Endothelial cell of umbilical vein (primary cell): ENCODE measurements at regions not wholly inside any gene's neighbourhood (a gene's known extent, or its start where the extent isn't known, plus 50 kb on each side); places are given as distances from the start of the nearest gene placed in this dataset.

Experiments
- CTCF ChIP-seq, 2 donors: IDR thresholded peaks; 1 replicate in 1 of 2; 2 replicates in 1 of 2; pipeline ENCODE4 v1.5.1; 2011; ENCODE audit warnings: low read length in 2 of 2, mild to moderate bottlenecking in 2 of 2, moderate library complexity in 2 of 2, control low read depth in 1 of 2, inconsistent platforms in 1 of 2, low read depth in 1 of 2; ENCODE audit not compliant: insufficient read depth in 1 of 2; ENCODE audit errors: extremely low read depth in 1 of 2
- POLR2A ChIP-seq: IDR thresholded peaks from 2 replicates; pipeline ENCODE4 v1.6.1; 2012; ENCODE audit warnings: low read depth, mild to moderate bottlenecking, control low read depth, low read length
- TF ChIP-seq, protein P1 (sequence below): IDR thresholded peaks from 2 replicates; pipeline ENCODE4 v1.6.1; 2011; ENCODE audit not compliant: insufficient read depth, insufficient read length

GRCh38 chr4:176563591-176563990 lies 229.1 kb downstream of the VEGFC start:
- TF ChIP-seq CTCF (IDR thresholded peaks at IDR 0.05; ENCODE audit: extremely low read depth in 1 of 2, insufficient read depth in 1 of 2, low read depth in 1 of 2, low read length in 2 of 2) (no peak), POLR2A (no peak)
- TF ChIP-seq, protein P1, sequence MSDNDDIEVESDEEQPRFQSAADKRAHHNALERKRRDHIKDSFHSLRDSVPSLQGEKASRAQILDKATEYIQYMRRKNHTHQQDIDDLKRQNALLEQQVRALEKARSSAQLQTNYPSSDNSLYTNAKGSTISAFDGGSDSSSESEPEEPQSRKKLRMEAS = no peak
